ENCODE measurements at regions not wholly inside any gene's neighbourhood (a gene's known extent, or its start where the extent isn't known, plus 50 kb on each side); places are given as distances from the start of the nearest gene placed in this dataset.

- TF ChIP-seq POLR2A (IDR thresholded peaks at IDR 0.05; ENCODE audit: low read length) (no peak), GATA1 (IDR thresholded peaks at IDR 0.05; ENCODE audit: low read depth, low read length) (no peak)
Observed at GRCh38 chr2:77839102-77839501, 316.9 kb upstream of the LRRTM4 start.
